ENCODE measurements at regions not wholly inside any gene's neighbourhood (a gene's known extent, or its start where the extent isn't known, plus 50 kb on each side); places are given as distances from the start of the nearest gene placed in this dataset.

DNA sequence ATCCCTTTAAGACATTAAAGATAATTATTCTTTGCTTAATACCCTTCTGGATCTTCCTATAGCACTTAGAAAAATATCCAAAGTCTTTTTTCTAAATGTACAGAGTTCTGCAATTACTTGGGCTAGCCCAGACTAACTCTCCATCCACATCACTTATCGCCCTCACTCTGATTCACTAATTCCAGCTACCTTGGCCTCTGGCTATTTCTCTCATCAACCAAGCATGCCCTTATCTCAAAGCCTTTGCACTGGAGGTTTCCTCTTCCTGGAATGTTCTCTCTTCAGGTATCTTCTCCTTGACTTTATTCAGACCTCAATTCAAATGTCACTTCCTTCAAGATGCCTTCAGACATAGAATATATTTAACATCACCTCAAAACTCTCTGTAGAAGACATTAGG lies 345.1 kb upstream of the SMIM31 start:
- Histone ChIP-seq H3K4ac (replicated peaks; ENCODE audit: insufficient read length, low read depth, low read length) (no peak overlapping the region), H3K79me1 (ENCODE audit: low read depth, low read length) (no peaks in the 10 kb centered on the region), H3K18ac (ENCODE audit: extremely low read depth, low read length) (no peak overlapping the region), H2BK12ac (ENCODE audit: low read depth, low read length) (no peak overlapping the region), H3K9me3 (ENCODE audit: insufficient read depth in 2 of 2, low read depth in 1 of 2, low read length in 1 of 2) (no peaks in the 10 kb centered on the region), H2AK5ac (ENCODE audit: low read depth, low read length) (no peak overlapping the region), H4K20me1 (replicated peaks in 1 of 2; ENCODE audit: control insufficient read depth in 1 of 2, insufficient read depth in 2 of 2, low read length in 2 of 2) (no peaks in the 10 kb centered on the region), H3K23ac (ENCODE audit: insufficient read length) (no peak overlapping the region), H3K4me3 (ENCODE audit: extremely low read depth in 1 of 4, insufficient read depth in 2 of 4, low read depth in 3 of 4, low read length in 4 of 4) (no peak overlapping the region), H3K79me2 (ENCODE audit: control insufficient read depth in 1 of 2, insufficient read depth in 2 of 2, low read length in 2 of 2) (no peaks in the 10 kb centered on the region), H2BK20ac (ENCODE audit: low read length) (no peak overlapping the region), H3K56ac (replicated peaks; ENCODE audit: insufficient read length, low read depth, low read length) (no peak overlapping the region), H4K8ac (ENCODE audit: extremely low read depth, insufficient read depth, low read length) (no peak overlapping the region), H3K36me3 (ENCODE audit: control insufficient read depth in 2 of 4, insufficient read depth in 4 of 4, low read length in 3 of 4) (no peaks in the 10 kb centered on the region), H3K14ac (ENCODE audit: insufficient read length) (no peak overlapping the region), H2BK120ac (replicated peaks; ENCODE audit: low read depth, low read length) (no peak overlapping the region), H3K4me1 (replicated peaks in 1 of 4; ENCODE audit: control insufficient read depth in 3 of 4, insufficient read depth in 4 of 4, low read length in 3 of 4) (no peaks in the 10 kb centered on the region), H4K91ac (replicated peaks; ENCODE audit: insufficient read length, low read length) (no peak overlapping the region), H2AFZ (ENCODE audit: low read length) (no peak overlapping the region), H3K9ac (replicated peaks in 1 of 4; ENCODE audit: extremely low read depth in 1 of 4, low read depth in 3 of 4, low read length in 3 of 4) (no peak overlapping the region), H3K4me2 (ENCODE audit: insufficient read depth in 1 of 2, low read depth in 2 of 2, low read length in 2 of 2) (no peak overlapping the region), H3K27me3 (replicated peaks in 1 of 4; ENCODE audit: control insufficient read depth in 3 of 4, extremely low read depth in 1 of 4, insufficient read depth in 3 of 4, low read length in 3 of 4) (no peaks in the 10 kb centered on the region), H4K5ac (ENCODE audit: insufficient read length, low read depth, low read length) (no peak overlapping the region), H3K23me2 (ENCODE audit: low read depth, low read length) (no peaks in the 10 kb centered on the region; the same call in 1 of the 2 replicates), H2BK15ac (ENCODE audit: low read length) (no peak overlapping the region), H3K27ac (ENCODE audit: low read depth, low read length) (no peak overlapping the region), H2BK5ac (ENCODE audit: low read depth, low read length) (no peak overlapping the region)
- ChIA-PET CTCF (ENCODE audit: partially characterized antibody) (no interaction called here), POLR2A (ENCODE audit: partially characterized antibody) (no interaction called here)
- 75% methylated on average over 1 of the region's 1 CpG; no CpG with 5 or more reads in 1 of the 2 experiments for WGBS, 2 experiments (ENCODE audit: extremely low coverage in 1 of 2, insufficient coverage in 1 of 2, insufficient read length in 1 of 2, insufficient replicate concordance in 2 of 2, low coverage in 1 of 2, low lambda C conversion rate in 2 of 2, missing lambda C conversion rate in 1 of 2)
- DNase-seq (ENCODE audit: low read depth in 1 of 2, low spot score in 2 of 2) (no peak), FAIRE-seq (no peak)
- TF ChIP-seq CBX5 (IDR thresholded peaks at IDR 0.05; ENCODE audit: low read depth, low read length) (no peak), BRCA1 (IDR thresholded peaks at IDR 0.05; ENCODE audit: low read depth, low read length) (no peak)

All from H1 (cell line).